ENCODE measurements at regions not wholly inside any gene's neighbourhood (a gene's known extent, or its start where the extent isn't known, plus 50 kb on each side); places are given as distances from the start of the nearest gene placed in this dataset.
"Not testable (repeated sequence)": the region's sequence is repeated elsewhere in the genome, so short reads cannot be mapped to it uniquely, and the experiment has no call there.

GRCh38 chrX:23061116-23061515, 61.4 kb downstream of the DDX53 start:
- POLR2A ChIA-PET (ENCODE audit: low non-redundant PET) = no interaction called here
- TF ChIP-seq EZH2 (IDR thresholded peaks at IDR 0.05; ENCODE audit: borderline replicate concordance, low read depth, low read length, poor library complexity, severe bottlenecking) = no peak
- TF ChIP-seq, protein P1, sequence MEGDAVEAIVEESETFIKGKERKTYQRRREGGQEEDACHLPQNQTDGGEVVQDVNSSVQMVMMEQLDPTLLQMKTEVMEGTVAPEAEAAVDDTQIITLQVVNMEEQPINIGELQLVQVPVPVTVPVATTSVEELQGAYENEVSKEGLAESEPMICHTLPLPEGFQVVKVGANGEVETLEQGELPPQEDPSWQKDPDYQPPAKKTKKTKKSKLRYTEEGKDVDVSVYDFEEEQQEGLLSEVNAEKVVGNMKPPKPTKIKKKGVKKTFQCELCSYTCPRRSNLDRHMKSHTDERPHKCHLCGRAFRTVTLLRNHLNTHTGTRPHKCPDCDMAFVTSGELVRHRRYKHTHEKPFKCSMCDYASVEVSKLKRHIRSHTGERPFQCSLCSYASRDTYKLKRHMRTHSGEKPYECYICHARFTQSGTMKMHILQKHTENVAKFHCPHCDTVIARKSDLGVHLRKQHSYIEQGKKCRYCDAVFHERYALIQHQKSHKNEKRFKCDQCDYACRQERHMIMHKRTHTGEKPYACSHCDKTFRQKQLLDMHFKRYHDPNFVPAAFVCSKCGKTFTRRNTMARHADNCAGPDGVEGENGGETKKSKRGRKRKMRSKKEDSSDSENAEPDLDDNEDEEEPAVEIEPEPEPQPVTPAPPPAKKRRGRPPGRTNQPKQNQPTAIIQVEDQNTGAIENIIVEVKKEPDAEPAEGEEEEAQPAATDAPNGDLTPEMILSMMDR (conservative IDR thresholded peaks at IDR 0.05; ENCODE audit: low read depth, low read length) = no peak

GRCh38 chrX:23062359-23062758, 62.6 kb downstream of the DDX53 start:
- ChIA-PET CTCF (no interaction called here), POLR2A (ENCODE audit: low non-redundant PET) (no interaction called here)
- no peak overlapping the region for H3K27ac ChIP-seq (ENCODE audit: low read depth, low read length, poor library complexity, severe bottlenecking)
- no peaks in the 10 kb centered on the region for H3K9me3 ChIP-seq (ENCODE audit: low read depth, low read length, poor library complexity, severe bottlenecking)
- no peaks in the 10 kb centered on the region for H3K27me3 ChIP-seq (replicated peaks; ENCODE audit: insufficient read depth, low read depth, low read length, poor library complexity)
- TF ChIP-seq, protein P1 (conservative IDR thresholded peaks at IDR 0.05; ENCODE audit: low read depth, low read length) = no peak
- intact Hi-C loops (cut with micrococcal nuclease; ENCODE audit: unreplicated experiment) = no loop called here
- DNase-seq (ENCODE audit: low spot score) = no peak
- no peaks in the 10 kb centered on the region for H3K4me1 ChIP-seq (ENCODE audit: insufficient read depth, low read length, poor library complexity, severe bottlenecking)
- no peak overlapping the region for H3K4me3 ChIP-seq (ENCODE audit: low read depth, low read length, poor library complexity, severe bottlenecking)
- BruUV-seq (replicated peaks) = no TSS peak
- no peaks in the 10 kb centered on the region for H3K36me3 ChIP-seq (ENCODE audit: insufficient read depth, low read length, poor library complexity, severe bottlenecking)

More at GRCh38 chrX:23061116-23061515, 61.4 kb downstream of the DDX53 start:
- DNase-seq (ENCODE audit: low spot score) = no peak
- no peaks in the 10 kb centered on the region for H3K4me1 ChIP-seq (ENCODE audit: insufficient read depth, low read length, poor library complexity, severe bottlenecking)
- H3K9me3 ChIP-seq (ENCODE audit: low read depth, low read length, poor library complexity, severe bottlenecking) = no peaks in the 10 kb centered on the region
- no peak overlapping the region for H3K27ac ChIP-seq (ENCODE audit: low read depth, low read length, poor library complexity, severe bottlenecking)
- H3K27me3 ChIP-seq (replicated peaks; ENCODE audit: insufficient read depth, low read depth, low read length, poor library complexity) = no peaks in the 10 kb centered on the region
- intact Hi-C loops (cut with micrococcal nuclease; ENCODE audit: unreplicated experiment) = no loop called here
- no TSS peak for BruUV-seq (replicated peaks)
- no peak overlapping the region for H3K4me3 ChIP-seq (ENCODE audit: low read depth, low read length, poor library complexity, severe bottlenecking)
- no peaks in the 10 kb centered on the region for H3K36me3 ChIP-seq (ENCODE audit: insufficient read depth, low read length, poor library complexity, severe bottlenecking)
- CTCF ChIA-PET = no interaction called here

DNA sequence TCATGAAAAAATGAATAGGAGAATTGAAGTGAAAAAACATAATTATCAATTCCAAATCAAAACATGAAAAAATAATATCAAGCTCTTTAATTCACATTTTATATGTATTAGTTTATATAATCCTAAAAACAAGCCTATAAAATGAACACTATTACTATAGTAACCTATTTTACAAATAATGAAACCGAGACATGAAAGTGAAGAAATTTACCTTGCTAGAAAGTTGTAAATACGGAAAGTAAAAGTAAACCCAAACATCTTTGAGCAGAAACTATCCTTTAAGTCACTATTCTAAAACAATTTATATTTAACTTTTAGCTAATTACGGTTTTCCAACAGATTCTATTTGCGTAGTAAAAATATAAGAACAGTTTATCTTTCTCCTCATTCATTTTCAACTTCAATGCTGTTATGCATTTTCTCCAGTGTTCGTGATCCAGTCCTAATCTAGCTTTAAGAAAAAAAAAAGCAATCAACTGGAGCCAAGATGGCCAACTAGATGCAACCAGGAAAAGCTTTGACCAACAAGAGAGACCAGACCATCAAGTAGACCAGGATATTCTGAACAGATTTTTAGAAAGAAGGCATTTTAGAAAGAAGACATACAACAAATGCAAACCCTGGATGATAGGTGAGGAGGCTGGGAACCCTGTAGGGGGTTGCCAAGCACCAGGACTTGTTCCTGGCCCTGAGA, 67.0 kb downstream of the DDX53 start:
- intact Hi-C loops (cut with micrococcal nuclease; ENCODE audit: unreplicated experiment) = no loop called here
- Histone ChIP-seq H3K4me3 (ENCODE audit: low read depth, low read length, poor library complexity, severe bottlenecking) (no peak overlapping the region), H3K4me1 (ENCODE audit: insufficient read depth, low read length, poor library complexity, severe bottlenecking) (no peaks in the 10 kb centered on the region), H3K9me3 (ENCODE audit: low read depth, low read length, poor library complexity, severe bottlenecking) (peaks cover 6% of the 10 kb centered on the region), H3K27ac (ENCODE audit: low read depth, low read length, poor library complexity, severe bottlenecking) (no peak overlapping the region), H3K27me3 (replicated peaks; ENCODE audit: insufficient read depth, low read depth, low read length, poor library complexity) (no peaks in the 10 kb centered on the region), H3K36me3 (ENCODE audit: insufficient read depth, low read length, poor library complexity, severe bottlenecking) (no peaks in the 10 kb centered on the region)
- no peak for DNase-seq (ENCODE audit: low spot score)
- ChIA-PET POLR2A (ENCODE audit: low non-redundant PET) (no interaction called here), CTCF (interaction anchor here (0.6 kb wide), 1 partner anchor 248 kb away, joined by 3 read pairs; no protein-coding TSS in a partner anchor)
- TF ChIP-seq, protein P1 (conservative IDR thresholded peaks at IDR 0.05; ENCODE audit: low read depth, low read length) = no peak
- TF ChIP-seq EZH2 (IDR thresholded peaks at IDR 0.05; ENCODE audit: borderline replicate concordance, low read depth, low read length, poor library complexity, severe bottlenecking) = no peak
- no TSS peak for BruUV-seq (replicated peaks)

DNA sequence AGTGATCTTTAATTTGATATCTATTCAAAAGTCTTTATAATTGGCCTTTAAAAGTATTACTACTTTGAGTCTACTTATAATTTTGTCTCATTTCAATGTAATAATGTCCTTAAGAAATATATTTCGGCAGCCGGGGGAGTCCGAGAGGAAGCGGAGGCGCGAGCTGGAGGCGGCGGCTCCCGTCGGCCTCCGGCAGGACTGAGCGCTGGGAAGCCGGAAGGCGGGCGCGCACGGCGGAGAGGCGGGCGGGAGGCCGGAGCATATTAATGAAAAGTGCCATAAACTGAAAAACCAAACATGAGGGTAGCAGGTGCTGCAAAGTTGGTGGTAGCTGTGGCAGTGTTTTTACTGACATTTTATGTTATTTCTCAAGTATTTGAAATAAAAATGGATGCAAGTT, 75.7 kb downstream of the DDX53 start:
- DNase-seq (ENCODE audit: low spot score); H3K4me3 ChIP-seq (ENCODE audit: low read depth, low read length, poor library complexity, severe bottlenecking); H3K27ac ChIP-seq (ENCODE audit: low read depth, low read length, poor library complexity, severe bottlenecking); intact Hi-C loops (cut with micrococcal nuclease; ENCODE audit: unreplicated experiment); POLR2A ChIA-PET (ENCODE audit: low non-redundant PET); H3K9me3 ChIP-seq (ENCODE audit: low read depth, low read length, poor library complexity, severe bottlenecking); H3K27me3 ChIP-seq (replicated peaks; ENCODE audit: insufficient read depth, low read depth, low read length, poor library complexity); H3K36me3 ChIP-seq (ENCODE audit: insufficient read depth, low read length, poor library complexity, severe bottlenecking); BruUV-seq (replicated peaks); CTCF ChIA-PET; H3K4me1 ChIP-seq (ENCODE audit: insufficient read depth, low read length, poor library complexity, severe bottlenecking): not testable (repeated sequence)
